ENCODE measurements at regions not wholly inside any gene's neighbourhood (a gene's known extent, or its start where the extent isn't known, plus 50 kb on each side); places are given as distances from the start of the nearest gene placed in this dataset.

DNA sequence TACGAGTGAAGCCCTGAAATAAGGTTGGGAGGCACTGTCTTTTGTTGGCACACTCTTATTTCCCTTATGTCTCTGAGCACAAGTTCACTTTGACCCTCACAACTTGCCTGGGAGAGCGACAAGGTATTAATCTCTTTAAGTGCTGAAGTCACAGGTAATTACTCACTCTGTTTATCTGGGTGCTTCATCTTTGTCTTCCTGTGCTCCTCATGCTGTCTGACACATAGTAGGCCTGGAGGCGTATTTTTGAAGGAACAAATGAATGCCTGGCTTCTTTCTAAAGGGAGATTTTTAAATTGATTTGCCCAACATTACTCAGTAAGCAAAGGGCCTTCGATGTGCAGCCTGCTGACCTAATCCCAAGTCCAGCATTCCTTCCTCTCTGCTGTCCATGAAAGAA is 507.1 kb upstream of the TNP1 start:
- no peak overlapping the region for H2AFZ ChIP-seq (ENCODE audit: low read length)
- no peak overlapping the region for H3K4me3 ChIP-seq (replicated peaks in 1 of 3; ENCODE audit: insufficient read depth in 1 of 3, low read depth in 2 of 3, low read length in 3 of 3)
- BruUV-seq (replicated peaks), result no TSS peak
- no peak overlapping the region for H3K4me2 ChIP-seq (ENCODE audit: low read depth, low read length)
- WGBS (ENCODE audit: low lambda C conversion rate), result 21% methylated on average over 4 of the region's 4 CpGs
- TF ChIP-seq GATA4 (IDR thresholded peaks at IDR 0.05; ENCODE audit: borderline replicate concordance, low read depth) (no peak), NFIB (CRISPR knock-in tag; IDR thresholded peaks at IDR 0.05; ENCODE audit: borderline replicate concordance) (no peak), SALL2 (CRISPR knock-in tag; IDR thresholded peaks at IDR 0.05) (no peak), YEATS4 (CRISPR knock-in tag; IDR thresholded peaks at IDR 0.05; ENCODE audit: borderline replicate concordance) (no peak), IRF1 (CRISPR knock-in tag; IDR thresholded peaks at IDR 0.05; ENCODE audit: low read depth) (no peak), CBX1 (IDR thresholded peaks at IDR 0.05; ENCODE audit: low read depth) (no peak), ARNT2 (CRISPR knock-in tag; IDR thresholded peaks at IDR 0.05; ENCODE audit: low read depth) (no peak), BRF2 (CRISPR knock-in tag; IDR thresholded peaks at IDR 0.05) (no peak), ZNF10 (CRISPR knock-in tag; IDR thresholded peaks at IDR 0.05; ENCODE audit: borderline replicate concordance, low read depth) (no peak), ZNF609 (CRISPR knock-in tag; IDR thresholded peaks at IDR 0.05; ENCODE audit: borderline replicate concordance) (no peak), ZNF782 (CRISPR knock-in tag; IDR thresholded peaks at IDR 0.05; ENCODE audit: borderline replicate concordance) (no peak), ESRRA (CRISPR knock-in tag; IDR thresholded peaks at IDR 0.05; ENCODE audit: low read depth) (no peak), KDM2A (CRISPR knock-in tag; IDR thresholded peaks at IDR 0.05; ENCODE audit: borderline replicate concordance, low read depth) (no peak)
- H3K4me1 ChIP-seq (ENCODE audit: insufficient read depth, low read length), result peaks cover 5% of the 10 kb centered on the region; the same call in 1 of the 2 replicates
- no peaks in the 10 kb centered on the region for H4K20me1 ChIP-seq (ENCODE audit: insufficient read depth, low read length)
- no peaks in the 10 kb centered on the region for H3K36me3 ChIP-seq (replicated peaks in 1 of 2; ENCODE audit: control insufficient read depth in 1 of 2, insufficient read depth in 2 of 2, low read length in 2 of 2)
- in situ Hi-C loops (cut with HindIII; ENCODE audit: extremely low pct_ligation_motif_present, low pct_unique_long_range_greater_than_20kb), result no loop called here
- POLR2A ChIA-PET, result no interaction called here
- no peaks in the 10 kb centered on the region for H3K9me3 ChIP-seq (ENCODE audit: low read length)
- DNase-seq (ENCODE audit: low spot score) (no peak), ATAC-seq (no peak), FAIRE-seq (no peak)
- no peaks in the 10 kb centered on the region for H3K79me2 ChIP-seq (ENCODE audit: insufficient read depth, low read length)
- intact Hi-C loops (cut with micrococcal nuclease; ENCODE audit: unreplicated experiment), result no loop called here
- CTCF ChIA-PET (ENCODE audit: low intra/inter-chr PET ratio, low total read pairs), result no interaction called here
- no peak overlapping the region for H3K27ac ChIP-seq (ENCODE audit: extremely low read length, insufficient read depth, low read length)
- no peak overlapping the region for H3K9ac ChIP-seq (ENCODE audit: insufficient read depth, low read depth, low read length)
- peaks cover 1 to 15% of the 10 kb centered on the region in 2 experiments; a peak in 3 of 5 replicates for H3K27me3 ChIP-seq (ENCODE audit: control insufficient read depth in 1 of 2, insufficient read depth in 2 of 2, low read length in 2 of 2)
